Osteocyte (in vitro differentiated cells): ENCODE measurements at regions not wholly inside any gene's neighbourhood (a gene's known extent, or its start where the extent isn't known, plus 50 kb on each side); places are given as distances from the start of the nearest gene placed in this dataset.

Experiments used
- DNase-seq: peaks from one replicate; pipeline ENCODE4 v3.0.0; 2021; ENCODE audit warnings: mixed read lengths; ENCODE audit not compliant: unreplicated experiment; ENCODE audit errors: extremely low spot score
- H3K27ac Mint-ChIP-seq: one replicate; pipeline ENCODE4 v1.8.0; 2021; ENCODE audit warnings: mild to moderate bottlenecking, mixed read lengths; ENCODE audit not compliant: unreplicated experiment
- H3K27me3 Mint-ChIP-seq: one replicate; pipeline ENCODE4 v1.8.0; 2021; ENCODE audit warnings: mixed read lengths; ENCODE audit not compliant: unreplicated experiment
- H3K36me3 Mint-ChIP-seq: one replicate; pipeline ENCODE4 v1.8.0; 2021; ENCODE audit warnings: mixed read lengths; ENCODE audit not compliant: unreplicated experiment
- H3K4me1 Mint-ChIP-seq: one replicate; pipeline ENCODE4 v1.8.0; 2021; ENCODE audit warnings: mixed read lengths; ENCODE audit not compliant: unreplicated experiment
- H3K4me3 Mint-ChIP-seq: one replicate; pipeline ENCODE4 v1.8.0; 2021; ENCODE audit warnings: mild to moderate bottlenecking, moderate library complexity, mixed read lengths; ENCODE audit not compliant: unreplicated experiment
- H3K9me3 Mint-ChIP-seq: one replicate; pipeline ENCODE4 v1.8.0; 2021; ENCODE audit warnings: mixed read lengths; ENCODE audit not compliant: unreplicated experiment
- TF ChIP-seq, protein P1 (sequence below): fragments of 200-600 bp; sonication (generic); IDR thresholded peaks from 2 replicates; pipeline ENCODE4 v1.5.0; 2021; ENCODE audit warnings: antibody characterized with exemption, mild to moderate bottlenecking, moderate library complexity

DNA sequence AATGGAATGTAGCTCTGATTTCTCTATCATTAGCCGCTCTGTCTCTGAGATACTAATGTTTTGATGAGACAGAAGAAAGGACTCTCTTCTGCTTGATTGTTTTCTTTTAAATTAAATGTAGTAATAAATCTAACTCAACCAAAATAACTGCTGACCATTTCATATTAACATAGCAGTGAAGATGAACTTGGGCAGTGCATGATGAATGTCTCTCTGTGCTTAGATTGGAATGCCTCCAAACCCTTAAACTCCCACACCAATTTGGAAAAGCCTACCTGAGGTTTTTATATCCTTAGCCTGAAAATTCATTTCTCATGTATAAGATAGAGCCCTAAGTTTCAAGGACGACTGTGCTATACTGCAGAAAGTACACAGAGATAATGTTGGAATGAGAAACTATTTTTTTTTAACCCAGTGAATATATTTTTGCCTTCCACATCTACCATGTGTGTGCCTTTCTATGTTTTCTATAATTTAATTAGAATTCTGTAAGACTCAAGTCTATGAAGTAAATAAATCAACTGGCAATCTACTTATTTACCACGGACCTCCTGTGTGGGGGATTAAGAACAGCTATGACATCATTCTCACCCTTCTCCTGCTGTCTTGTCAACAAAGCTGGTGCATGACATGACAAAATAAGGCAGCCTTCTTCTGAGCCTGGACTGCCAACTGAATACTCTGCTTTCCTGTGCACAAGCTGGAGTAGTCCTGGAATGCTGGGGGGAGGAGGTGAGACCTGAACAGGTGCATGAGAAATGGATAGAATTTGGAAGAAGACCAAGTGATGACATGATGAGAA, 155.5 kb downstream of the FGF9 start:
- Mint-ChIP-seq H3K27me3 (no peaks in the 10 kb centered on the region), H3K4me1 (no peaks in the 10 kb centered on the region)

DNA sequence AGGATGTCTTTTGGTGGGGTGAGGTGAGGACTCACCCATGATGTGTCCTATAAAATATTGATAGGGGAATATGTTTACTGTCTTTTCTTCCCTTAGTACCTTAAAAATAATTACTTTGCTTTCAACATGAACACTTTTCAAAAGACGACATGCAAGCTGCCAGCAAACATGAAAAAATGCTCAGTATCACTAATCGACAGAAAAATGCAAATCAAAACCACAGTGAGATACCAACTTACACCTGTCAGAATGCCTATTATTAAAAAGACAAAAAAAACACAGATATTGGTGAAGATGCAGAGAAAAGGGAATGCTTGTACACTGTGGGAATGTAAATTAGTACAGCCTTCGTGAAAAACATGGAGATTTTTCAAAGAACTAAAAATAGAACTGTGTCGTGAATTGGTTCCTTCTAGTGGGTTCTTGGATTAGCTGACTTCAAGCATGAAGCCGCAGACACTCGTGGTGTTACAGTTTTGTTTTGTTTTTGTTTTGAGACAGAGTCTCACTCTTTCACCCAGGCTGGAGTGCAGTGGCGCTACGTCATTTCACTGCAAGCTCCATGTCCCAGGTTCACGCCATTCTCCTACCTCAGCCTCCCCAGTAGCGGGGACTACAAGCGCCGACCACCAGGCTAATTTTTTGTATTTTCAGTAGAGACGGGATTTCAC, 160.9 kb downstream of the FGF9 start:
- H3K9me3 Mint-ChIP-seq: peaks cover 30% of the 10 kb centered on the region
- no peaks in the 10 kb centered on the region for H3K36me3 Mint-ChIP-seq
- no peak for DNase-seq
- H3K4me3 Mint-ChIP-seq: no peak overlapping the region
- TF ChIP-seq, protein P1, sequence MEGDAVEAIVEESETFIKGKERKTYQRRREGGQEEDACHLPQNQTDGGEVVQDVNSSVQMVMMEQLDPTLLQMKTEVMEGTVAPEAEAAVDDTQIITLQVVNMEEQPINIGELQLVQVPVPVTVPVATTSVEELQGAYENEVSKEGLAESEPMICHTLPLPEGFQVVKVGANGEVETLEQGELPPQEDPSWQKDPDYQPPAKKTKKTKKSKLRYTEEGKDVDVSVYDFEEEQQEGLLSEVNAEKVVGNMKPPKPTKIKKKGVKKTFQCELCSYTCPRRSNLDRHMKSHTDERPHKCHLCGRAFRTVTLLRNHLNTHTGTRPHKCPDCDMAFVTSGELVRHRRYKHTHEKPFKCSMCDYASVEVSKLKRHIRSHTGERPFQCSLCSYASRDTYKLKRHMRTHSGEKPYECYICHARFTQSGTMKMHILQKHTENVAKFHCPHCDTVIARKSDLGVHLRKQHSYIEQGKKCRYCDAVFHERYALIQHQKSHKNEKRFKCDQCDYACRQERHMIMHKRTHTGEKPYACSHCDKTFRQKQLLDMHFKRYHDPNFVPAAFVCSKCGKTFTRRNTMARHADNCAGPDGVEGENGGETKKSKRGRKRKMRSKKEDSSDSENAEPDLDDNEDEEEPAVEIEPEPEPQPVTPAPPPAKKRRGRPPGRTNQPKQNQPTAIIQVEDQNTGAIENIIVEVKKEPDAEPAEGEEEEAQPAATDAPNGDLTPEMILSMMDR: no peak
- no peaks in the 10 kb centered on the region for H3K27me3 Mint-ChIP-seq
- no peaks in the 10 kb centered on the region for H3K4me1 Mint-ChIP-seq
- no peak overlapping the region for H3K27ac Mint-ChIP-seq

More for the DNA sequence above, 155.5 kb downstream of the FGF9 start:
- no peak overlapping the region for H3K4me3 Mint-ChIP-seq
- no peak overlapping the region for H3K27ac Mint-ChIP-seq
- DNase-seq: no peak
- H3K9me3 Mint-ChIP-seq: peaks cover 20% of the 10 kb centered on the region
- no peaks in the 10 kb centered on the region for H3K36me3 Mint-ChIP-seq
- TF ChIP-seq, protein P1: no peak

DNA sequence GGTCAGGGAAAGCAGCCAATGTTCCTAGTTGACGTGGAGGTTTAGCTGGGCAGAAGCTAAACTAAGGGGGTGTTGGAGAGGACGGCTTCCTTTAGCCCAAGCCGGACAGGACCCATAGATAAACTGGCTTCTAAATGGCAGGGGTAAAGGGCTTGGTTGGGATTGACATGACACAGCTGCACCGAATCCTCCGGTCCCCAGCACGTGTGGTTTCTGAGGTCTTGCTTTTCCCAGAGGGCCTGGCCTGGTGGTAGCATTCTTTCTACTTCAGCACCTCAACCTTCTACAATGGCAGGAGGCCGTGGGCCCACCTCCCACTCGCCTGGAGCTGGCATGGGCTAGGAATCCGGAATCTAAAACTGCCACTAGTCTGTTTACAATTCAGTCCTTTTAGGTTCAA, 163.0 kb downstream of the FGF9 start:
- TF ChIP-seq, protein P1: no peak
- DNase-seq: no peak
- no peak overlapping the region for H3K4me3 Mint-ChIP-seq
- H3K4me1 Mint-ChIP-seq: no peaks in the 10 kb centered on the region
- H3K27ac Mint-ChIP-seq: no peak overlapping the region
- H3K36me3 Mint-ChIP-seq: no peaks in the 10 kb centered on the region
- no peaks in the 10 kb centered on the region for H3K27me3 Mint-ChIP-seq
- H3K9me3 Mint-ChIP-seq: peaks cover 41% of the 10 kb centered on the region

DNA sequence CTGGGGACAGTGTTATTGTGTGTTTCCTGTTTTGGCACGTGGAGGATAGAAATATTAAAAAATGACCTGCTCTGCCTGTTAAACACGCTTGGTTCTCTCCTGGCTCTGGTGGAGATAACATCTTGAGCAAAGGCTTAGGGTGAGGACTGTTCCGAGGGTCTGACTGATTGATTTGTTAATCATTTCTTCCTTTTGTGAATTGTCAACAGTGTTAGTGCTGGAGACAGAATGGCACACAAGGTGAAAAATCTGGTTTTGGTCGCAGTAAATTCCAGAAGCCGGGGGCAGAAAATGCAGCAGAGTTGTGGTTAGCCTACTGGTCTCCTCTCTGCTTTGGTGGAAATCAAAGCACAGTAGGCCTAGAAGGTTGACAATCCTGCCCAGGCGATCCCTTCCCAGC, 163.6 kb downstream of the FGF9 start:
- no peaks in the 10 kb centered on the region for H3K27me3 Mint-ChIP-seq
- no peaks in the 10 kb centered on the region for H3K4me1 Mint-ChIP-seq
- peaks cover 39% of the 10 kb centered on the region for H3K9me3 Mint-ChIP-seq
- TF ChIP-seq, protein P1: no peak
- no peak overlapping the region for H3K4me3 Mint-ChIP-seq
- no peak overlapping the region for H3K27ac Mint-ChIP-seq
- no peaks in the 10 kb centered on the region for H3K36me3 Mint-ChIP-seq
- DNase-seq: no peak

DNA sequence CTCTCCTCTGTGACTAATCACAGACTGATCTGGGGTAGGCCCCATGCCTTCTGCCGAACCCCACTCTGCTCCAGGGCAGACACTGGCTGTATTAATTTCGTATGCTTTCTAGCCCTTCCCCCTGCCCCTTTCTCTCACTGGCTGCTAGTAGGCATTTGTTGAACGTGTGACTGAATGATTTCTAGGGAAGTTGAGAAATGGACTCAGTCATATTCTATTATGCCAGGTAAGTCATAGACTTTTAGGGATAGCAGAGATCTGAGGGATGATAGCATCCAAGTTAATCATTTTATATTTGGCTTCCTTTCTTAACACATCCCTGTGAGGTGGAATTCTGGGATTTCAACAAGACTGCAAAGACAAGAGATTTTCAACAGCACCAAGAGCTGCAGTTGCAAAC, 166.4 kb downstream of the FGF9 start:
- Mint-ChIP-seq H3K4me1 (no peaks in the 10 kb centered on the region), H3K27ac (no peak overlapping the region), H3K36me3 (no peaks in the 10 kb centered on the region)

More for the DNA sequence above, 166.4 kb downstream of the FGF9 start:
- Mint-ChIP-seq H3K9me3 (peaks cover 26% of the 10 kb centered on the region), H3K4me3 (no peak overlapping the region), H3K27me3 (no peaks in the 10 kb centered on the region)
- TF ChIP-seq, protein P1: no peak
- DNase-seq: no peak
